ENCODE measurements at regions not wholly inside any gene's neighbourhood (a gene's known extent, or its start where the extent isn't known, plus 50 kb on each side); places are given as distances from the start of the nearest gene placed in this dataset.

DNA sequence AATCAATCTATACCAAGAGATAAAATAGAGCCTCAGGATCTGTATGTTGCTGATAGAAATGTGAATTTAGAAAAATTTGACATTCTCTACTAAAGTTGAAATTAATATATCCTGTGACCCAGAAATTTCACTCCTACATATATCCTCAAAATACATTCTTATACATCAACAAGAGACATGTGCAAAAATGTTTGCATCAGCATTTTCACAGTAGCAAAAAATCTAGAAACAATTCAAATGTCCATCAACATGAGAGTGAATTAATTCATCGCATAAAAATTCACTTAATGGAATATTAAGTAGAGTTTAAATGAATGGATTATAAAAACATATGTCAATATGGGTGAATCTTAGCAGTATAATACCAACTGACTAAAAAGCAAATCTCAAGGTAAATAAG, 80.8 kb downstream of the GPR65 start:
- Mint-ChIP-seq H3K4me1 (no peaks in the 10 kb centered on the region), H3K4me3 (no peak overlapping the region), H3K9me3 (no peaks in the 10 kb centered on the region), H3K27me3 (no peaks in the 10 kb centered on the region), H3K27ac (no peak overlapping the region), H3K36me3 (ENCODE audit: low read depth) (no peaks in the 10 kb centered on the region)
- DNase-seq (no peak), ATAC-seq (ENCODE audit: low read depth) (no peak)
- intact Hi-C loops (cut with micrococcal nuclease), result no loop called here
- ChIA-PET POLR2A (no interaction called here), CTCF (no interaction called here)
- TF ChIP-seq, protein P1, sequence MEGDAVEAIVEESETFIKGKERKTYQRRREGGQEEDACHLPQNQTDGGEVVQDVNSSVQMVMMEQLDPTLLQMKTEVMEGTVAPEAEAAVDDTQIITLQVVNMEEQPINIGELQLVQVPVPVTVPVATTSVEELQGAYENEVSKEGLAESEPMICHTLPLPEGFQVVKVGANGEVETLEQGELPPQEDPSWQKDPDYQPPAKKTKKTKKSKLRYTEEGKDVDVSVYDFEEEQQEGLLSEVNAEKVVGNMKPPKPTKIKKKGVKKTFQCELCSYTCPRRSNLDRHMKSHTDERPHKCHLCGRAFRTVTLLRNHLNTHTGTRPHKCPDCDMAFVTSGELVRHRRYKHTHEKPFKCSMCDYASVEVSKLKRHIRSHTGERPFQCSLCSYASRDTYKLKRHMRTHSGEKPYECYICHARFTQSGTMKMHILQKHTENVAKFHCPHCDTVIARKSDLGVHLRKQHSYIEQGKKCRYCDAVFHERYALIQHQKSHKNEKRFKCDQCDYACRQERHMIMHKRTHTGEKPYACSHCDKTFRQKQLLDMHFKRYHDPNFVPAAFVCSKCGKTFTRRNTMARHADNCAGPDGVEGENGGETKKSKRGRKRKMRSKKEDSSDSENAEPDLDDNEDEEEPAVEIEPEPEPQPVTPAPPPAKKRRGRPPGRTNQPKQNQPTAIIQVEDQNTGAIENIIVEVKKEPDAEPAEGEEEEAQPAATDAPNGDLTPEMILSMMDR (IDR thresholded peaks at IDR 0.05), result no peak

DNA sequence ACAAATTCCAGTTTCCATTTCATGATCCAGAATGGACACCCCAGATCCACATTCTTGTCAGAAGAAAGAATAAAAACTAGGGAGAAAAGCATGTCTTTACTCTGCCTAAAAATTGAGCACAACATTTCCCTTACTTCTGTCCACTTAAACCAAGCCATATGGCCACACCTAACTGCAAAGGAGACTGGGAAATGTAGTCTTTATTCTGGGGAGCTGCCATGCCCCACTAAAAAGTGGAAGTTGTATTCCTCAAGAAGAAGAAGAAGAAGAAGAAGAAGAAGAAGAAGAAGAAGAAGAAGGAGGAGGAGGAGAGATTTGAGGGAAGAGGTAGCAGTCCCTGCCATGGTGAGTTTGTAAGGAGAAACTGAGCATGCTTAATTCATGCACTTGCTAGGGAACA, 84.5 kb downstream of the GPR65 start:
- H3K9me3 Mint-ChIP-seq, result no peaks in the 10 kb centered on the region
- intact Hi-C loops (cut with micrococcal nuclease), result no loop called here
- DNase-seq (no peak), ATAC-seq (ENCODE audit: low read depth) (no peak)
- no peaks in the 10 kb centered on the region for H3K36me3 Mint-ChIP-seq (ENCODE audit: low read depth)
- POLR2A ChIA-PET, result no interaction called here
- CTCF ChIA-PET, result no interaction called here
- H3K27me3 Mint-ChIP-seq, result no peaks in the 10 kb centered on the region
- no peak overlapping the region for H3K4me3 Mint-ChIP-seq
- TF ChIP-seq, protein P1 (IDR thresholded peaks at IDR 0.05), result no peak
- H3K27ac Mint-ChIP-seq, result no peak overlapping the region
- H3K4me1 Mint-ChIP-seq, result no peaks in the 10 kb centered on the region

DNA sequence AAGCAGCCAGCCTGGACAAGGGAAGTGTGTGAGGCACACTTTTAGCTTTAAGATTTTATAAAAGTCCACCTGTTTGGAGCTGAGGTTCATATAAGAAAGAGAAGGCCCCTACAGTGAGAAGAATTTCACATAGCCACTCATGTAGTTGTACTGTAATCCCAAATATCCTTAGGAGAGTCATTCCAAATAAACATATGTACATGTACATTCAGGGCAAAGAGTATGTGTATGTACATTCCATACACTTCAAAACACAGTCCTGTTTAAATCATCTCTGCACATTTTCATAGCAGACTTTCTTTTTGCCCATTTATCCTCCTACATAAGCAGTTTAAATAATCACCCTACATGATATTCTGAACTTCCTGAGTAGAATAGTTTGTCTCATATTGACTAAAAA, 87.6 kb downstream of the GPR65 start:
- Mint-ChIP-seq H3K36me3 (ENCODE audit: low read depth) (no peaks in the 10 kb centered on the region), H3K9me3 (no peaks in the 10 kb centered on the region), H3K4me1 (no peaks in the 10 kb centered on the region), H3K4me3 (no peak overlapping the region), H3K27ac (no peak overlapping the region), H3K27me3 (peaks cover 5% of the 10 kb centered on the region)
- ATAC-seq (ENCODE audit: low read depth) (no peak), DNase-seq (no peak)
- CTCF ChIA-PET, result no interaction called here
- POLR2A ChIA-PET, result no interaction called here
- TF ChIP-seq, protein P1 (IDR thresholded peaks at IDR 0.05), result no peak
- intact Hi-C loops (cut with micrococcal nuclease), result no loop called here

DNA sequence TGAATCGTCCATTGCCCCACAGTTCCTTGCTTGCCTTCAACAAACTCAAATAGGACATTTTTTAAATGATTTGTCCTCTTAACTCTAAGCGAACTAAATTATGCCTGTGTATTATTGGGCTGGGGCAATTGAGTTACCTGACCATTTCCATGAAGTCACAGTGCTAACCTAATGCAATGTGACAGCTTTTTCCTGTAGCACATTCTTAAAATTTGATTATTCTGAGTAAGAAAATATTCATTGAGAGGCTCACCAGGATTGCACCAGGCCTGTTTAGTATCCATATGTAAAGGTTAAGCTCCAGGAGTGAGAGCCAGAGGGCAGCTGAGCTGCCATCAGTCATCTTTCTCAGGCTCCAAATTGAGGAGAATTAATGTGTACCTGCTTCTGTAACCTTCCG, 90.9 kb downstream of the GPR65 start:
- POLR2A ChIA-PET, result no interaction called here
- no peak for ATAC-seq (ENCODE audit: low read depth)

DNA sequence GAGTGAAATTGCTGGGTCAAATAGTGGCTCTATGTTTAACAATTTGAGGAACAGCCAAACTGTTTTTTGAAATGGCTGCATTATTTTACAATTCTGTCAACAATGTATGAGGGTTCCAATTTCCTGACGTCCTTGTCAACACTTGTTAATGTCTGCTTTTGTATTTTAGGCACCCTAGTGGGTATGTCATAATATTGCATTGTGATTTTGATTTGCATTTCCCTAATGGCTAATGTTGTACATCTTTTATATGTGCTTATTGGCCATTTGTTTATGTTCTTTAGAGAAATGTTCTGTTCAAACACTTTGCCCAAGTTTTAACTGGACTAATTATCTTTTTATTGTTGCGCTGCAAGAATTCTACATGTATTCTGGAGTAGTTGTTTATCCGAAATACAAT, 93.2 kb downstream of the GPR65 start:
- no peaks in the 10 kb centered on the region for H3K36me3 Mint-ChIP-seq (ENCODE audit: low read depth)
- ChIA-PET POLR2A (no interaction called here), CTCF (no interaction called here)
- H3K27ac Mint-ChIP-seq, result no peak overlapping the region
- DNase-seq (no peak), ATAC-seq (ENCODE audit: low read depth) (no peak)
- no peak overlapping the region for H3K4me3 Mint-ChIP-seq
- peaks cover 3% of the 10 kb centered on the region for H3K9me3 Mint-ChIP-seq
- TF ChIP-seq, protein P1 (IDR thresholded peaks at IDR 0.05), result no peak
- H3K4me1 Mint-ChIP-seq, result no peaks in the 10 kb centered on the region
- peaks cover 5% of the 10 kb centered on the region for H3K27me3 Mint-ChIP-seq
- intact Hi-C loops (cut with micrococcal nuclease), result no loop called here

More for the DNA sequence above, 90.9 kb downstream of the GPR65 start:
- TF ChIP-seq, protein P1 (IDR thresholded peaks at IDR 0.05), result no peak
- peaks cover 3% of the 10 kb centered on the region for H3K9me3 Mint-ChIP-seq
- no peak overlapping the region for H3K4me3 Mint-ChIP-seq
- H3K36me3 Mint-ChIP-seq (ENCODE audit: low read depth), result no peaks in the 10 kb centered on the region
- peaks cover 5% of the 10 kb centered on the region for H3K27me3 Mint-ChIP-seq
- no peak for DNase-seq
- H3K4me1 Mint-ChIP-seq, result no peaks in the 10 kb centered on the region
- intact Hi-C loops (cut with micrococcal nuclease), result no loop called here
- CTCF ChIA-PET, result no interaction called here
- H3K27ac Mint-ChIP-seq, result no peak overlapping the region
